ENCODE measurements at regions not wholly inside any gene's neighbourhood (a gene's known extent, or its start where the extent isn't known, plus 50 kb on each side); places are given as distances from the start of the nearest gene placed in this dataset.

- DNase-seq (ENCODE audit: low spot score) = no peak
- no peak overlapping the region for H3K27ac Mint-ChIP-seq (ENCODE audit: unreplicated experiment)
- peaks cover 8% of the 10 kb centered on the region for H3K4me1 Mint-ChIP-seq (ENCODE audit: low read depth)
- H3K4me3 Mint-ChIP-seq (ENCODE audit: unreplicated experiment) = no peak overlapping the region
- TF ChIP-seq, protein P1, sequence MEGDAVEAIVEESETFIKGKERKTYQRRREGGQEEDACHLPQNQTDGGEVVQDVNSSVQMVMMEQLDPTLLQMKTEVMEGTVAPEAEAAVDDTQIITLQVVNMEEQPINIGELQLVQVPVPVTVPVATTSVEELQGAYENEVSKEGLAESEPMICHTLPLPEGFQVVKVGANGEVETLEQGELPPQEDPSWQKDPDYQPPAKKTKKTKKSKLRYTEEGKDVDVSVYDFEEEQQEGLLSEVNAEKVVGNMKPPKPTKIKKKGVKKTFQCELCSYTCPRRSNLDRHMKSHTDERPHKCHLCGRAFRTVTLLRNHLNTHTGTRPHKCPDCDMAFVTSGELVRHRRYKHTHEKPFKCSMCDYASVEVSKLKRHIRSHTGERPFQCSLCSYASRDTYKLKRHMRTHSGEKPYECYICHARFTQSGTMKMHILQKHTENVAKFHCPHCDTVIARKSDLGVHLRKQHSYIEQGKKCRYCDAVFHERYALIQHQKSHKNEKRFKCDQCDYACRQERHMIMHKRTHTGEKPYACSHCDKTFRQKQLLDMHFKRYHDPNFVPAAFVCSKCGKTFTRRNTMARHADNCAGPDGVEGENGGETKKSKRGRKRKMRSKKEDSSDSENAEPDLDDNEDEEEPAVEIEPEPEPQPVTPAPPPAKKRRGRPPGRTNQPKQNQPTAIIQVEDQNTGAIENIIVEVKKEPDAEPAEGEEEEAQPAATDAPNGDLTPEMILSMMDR (IDR thresholded peaks at IDR 0.05) = no peak
- H3K9me3 Mint-ChIP-seq (ENCODE audit: low read depth) = peaks cover 3% of the 10 kb centered on the region
- H3K36me3 Mint-ChIP-seq (ENCODE audit: low read depth) = no peaks in the 10 kb centered on the region
- peaks cover 4% of the 10 kb centered on the region for H3K27me3 Mint-ChIP-seq (ENCODE audit: low read depth)
Observed at GRCh38 chr2:6564326-6564725, 301.4 kb downstream of the CMPK2 start.

- TF ChIP-seq, protein P1 (IDR thresholded peaks at IDR 0.05) = no peak
- Mint-ChIP-seq H3K4me1 (ENCODE audit: low read depth) (no peaks in the 10 kb centered on the region), H3K9me3 (ENCODE audit: low read depth) (peaks cover 4% of the 10 kb centered on the region), H3K36me3 (ENCODE audit: low read depth) (peaks cover 3% of the 10 kb centered on the region), H3K27me3 (ENCODE audit: low read depth) (no peaks in the 10 kb centered on the region), H3K4me3 (ENCODE audit: unreplicated experiment) (no peak overlapping the region), H3K27ac (ENCODE audit: unreplicated experiment) (no peak overlapping the region)
- no peak for DNase-seq (ENCODE audit: low spot score)
Observed at GRCh38 chr2:6574121-6574520, 291.6 kb downstream of the CMPK2 start.

- TF ChIP-seq, protein P1 (IDR thresholded peaks at IDR 0.05) = no peak
- Mint-ChIP-seq H3K27me3 (ENCODE audit: low read depth) (no peaks in the 10 kb centered on the region), H3K9me3 (ENCODE audit: low read depth) (no peaks in the 10 kb centered on the region), H3K36me3 (ENCODE audit: low read depth) (no peaks in the 10 kb centered on the region), H3K4me3 (ENCODE audit: unreplicated experiment) (no peak overlapping the region), H3K4me1 (ENCODE audit: low read depth) (no peaks in the 10 kb centered on the region), H3K27ac (ENCODE audit: unreplicated experiment) (no peak overlapping the region)
- DNase-seq (ENCODE audit: low spot score) = no peak
Observed at GRCh38 chr2:6576302-6576701, 289.4 kb downstream of the CMPK2 start.

DNA sequence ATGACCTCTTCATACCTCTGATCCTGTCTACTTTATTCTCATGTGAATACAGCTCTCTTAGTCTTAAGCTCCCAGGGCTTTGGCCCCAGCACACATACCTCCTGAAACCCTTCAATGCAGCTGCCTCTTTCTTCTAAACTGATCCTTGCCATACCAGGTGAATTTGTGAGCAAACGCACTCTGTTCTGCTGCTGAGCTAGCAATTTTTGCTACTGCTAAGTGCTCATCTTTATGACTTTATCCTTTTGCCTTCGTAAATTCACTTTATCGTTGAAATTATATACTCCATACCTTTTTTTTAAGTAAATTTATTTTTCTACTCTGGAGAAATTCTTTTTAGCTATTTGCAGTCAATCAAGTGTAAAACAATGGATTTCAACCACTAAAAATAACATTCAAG lies 287.7 kb downstream of the CMPK2 start:
- Mint-ChIP-seq H3K4me1 (ENCODE audit: low read depth) (no peaks in the 10 kb centered on the region), H3K36me3 (ENCODE audit: low read depth) (no peaks in the 10 kb centered on the region), H3K9me3 (ENCODE audit: low read depth) (no peaks in the 10 kb centered on the region), H3K4me3 (ENCODE audit: unreplicated experiment) (no peak overlapping the region), H3K27me3 (ENCODE audit: low read depth) (no peaks in the 10 kb centered on the region), H3K27ac (ENCODE audit: unreplicated experiment) (no peak overlapping the region)
- TF ChIP-seq, protein P1 (IDR thresholded peaks at IDR 0.05) = no peak
- no peak for DNase-seq (ENCODE audit: low spot score)

DNA sequence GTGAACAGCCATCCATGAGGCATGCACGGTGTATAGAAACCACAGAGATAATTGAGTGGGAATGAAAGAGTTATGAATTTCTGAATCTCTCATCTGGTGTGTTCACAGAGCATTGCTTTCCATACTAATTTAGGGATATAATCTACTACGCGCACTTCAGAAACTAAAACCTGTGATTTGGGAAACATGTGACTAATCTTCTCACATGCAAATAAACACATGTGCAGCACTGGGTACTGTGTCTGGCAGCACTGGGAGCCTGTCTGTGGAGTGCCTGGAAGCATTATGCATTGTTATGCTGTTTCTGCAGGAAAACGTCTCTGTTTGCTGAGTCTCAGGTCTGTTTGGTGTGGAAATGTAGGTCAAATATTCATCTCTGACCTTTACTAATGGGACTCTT lies 287.3 kb downstream of the CMPK2 start:
- H3K27me3 Mint-ChIP-seq (ENCODE audit: low read depth) = no peaks in the 10 kb centered on the region
- H3K27ac Mint-ChIP-seq (ENCODE audit: unreplicated experiment) = no peak overlapping the region
- no peak for DNase-seq (ENCODE audit: low spot score)
- no peaks in the 10 kb centered on the region for H3K4me1 Mint-ChIP-seq (ENCODE audit: low read depth)
- no peaks in the 10 kb centered on the region for H3K9me3 Mint-ChIP-seq (ENCODE audit: low read depth)
- TF ChIP-seq, protein P1 (IDR thresholded peaks at IDR 0.05) = no peak
- H3K36me3 Mint-ChIP-seq (ENCODE audit: low read depth) = no peaks in the 10 kb centered on the region
- no peak overlapping the region for H3K4me3 Mint-ChIP-seq (ENCODE audit: unreplicated experiment)

Data from chondrocyte (in vitro differentiated cells).